ENCODE measurements at regions not wholly inside any gene's neighbourhood (a gene's known extent, or its start where the extent isn't known, plus 50 kb on each side); places are given as distances from the start of the nearest gene placed in this dataset.
A peak's percentile ranks its signal among the peaks of the same experiment; 100 is the strongest.

- TF ChIP-seq CTCF (IDR thresholded peaks at IDR 0.05) = peak; percentile 93
- H3K4me3 Mint-ChIP-seq = peak overlapping the region; percentile 5; the same call in 1 of the 2 replicates
- no peaks in the 10 kb centered on the region for H3K9me3 Mint-ChIP-seq
- peaks cover 5% of the 10 kb centered on the region; the same call in 1 of the 2 replicates for H3K36me3 Mint-ChIP-seq (ENCODE audit: low read depth)
- DNase-seq = peak; percentile 65
- peaks cover 13% of the 10 kb centered on the region for H3K4me1 Mint-ChIP-seq (ENCODE audit: low read depth)
- no peak overlapping the region for H3K27ac Mint-ChIP-seq
- peaks cover 4% of the 10 kb centered on the region for H3K27me3 Mint-ChIP-seq (ENCODE audit: insufficient read depth)
These were observed 118.5 kb downstream of the BTC start for GRCh38 chr4:74675673-74676279.

- H3K36me3 Mint-ChIP-seq (ENCODE audit: low read depth) = peaks cover 5% of the 10 kb centered on the region; the same call in 1 of the 2 replicates
- H3K27me3 Mint-ChIP-seq (ENCODE audit: insufficient read depth) = no peaks in the 10 kb centered on the region
- H3K4me3 Mint-ChIP-seq = no peak overlapping the region
- peak overlapping the region; percentile 87 for H3K27ac Mint-ChIP-seq
- peaks cover 26% of the 10 kb centered on the region for H3K4me1 Mint-ChIP-seq (ENCODE audit: low read depth)
- peak; percentile 97 for DNase-seq
- no peaks in the 10 kb centered on the region for H3K9me3 Mint-ChIP-seq
- TF ChIP-seq CTCF (IDR thresholded peaks at IDR 0.05) = no peak
These were observed 111.6 kb downstream of the BTC start for GRCh38 chr4:74682567-74683359.

- Mint-ChIP-seq H3K4me1 (ENCODE audit: low read depth) (no peaks in the 10 kb centered on the region), H3K4me3 (no peak overlapping the region), H3K36me3 (ENCODE audit: low read depth) (no peaks in the 10 kb centered on the region), H3K27me3 (ENCODE audit: insufficient read depth) (peaks cover 6% of the 10 kb centered on the region; the same call in 1 of the 2 replicates), H3K9me3 (no peaks in the 10 kb centered on the region), H3K27ac (no peak overlapping the region)
- TF ChIP-seq CTCF (IDR thresholded peaks at IDR 0.05) = no peak
- DNase-seq = no peak
These were observed 101.4 kb downstream of the BTC start for GRCh38 chr4:74692972-74693371.
